Fibroblast of pulmonary artery (primary cell): ENCODE measurements at regions not wholly inside any gene's neighbourhood (a gene's known extent, or its start where the extent isn't known, plus 50 kb on each side); places are given as distances from the start of the nearest gene placed in this dataset.

Experiments
- DNase-seq: peaks from one replicate; pipeline ENCODE4 v3.0.0-alpha.2; 2010; ENCODE audit warnings: low read depth
- H3K4me3 ChIP-seq: replicated peaks from 2 replicates; pipeline ENCODE4 v1.5.1; 2011; ENCODE audit warnings: low read depth, mild to moderate bottlenecking, control low read depth, low read length, moderate library complexity
- CTCF ChIP-seq: IDR thresholded peaks from 2 replicates; pipeline ENCODE4 v1.5.1; 2011; ENCODE audit warnings: mild to moderate bottlenecking, control low read depth, low read length, inconsistent platforms; ENCODE audit errors: missing control alignments

GRCh38 chr5:38756068-38756467 lies 89.7 kb upstream of the OSMR start:
- no peak for DNase-seq
- H3K4me3 ChIP-seq, result no peak overlapping the region
- TF ChIP-seq CTCF, result no peak

GRCh38 chr5:38757451-38758245 lies 88.2 kb upstream of the OSMR start:
- no peak for TF ChIP-seq CTCF
- peak; percentile 30 for DNase-seq
- no peak overlapping the region for H3K4me3 ChIP-seq

- TF ChIP-seq CTCF, result no peak
- DNase-seq, result no peak
- no peak overlapping the region for H3K4me3 ChIP-seq
Observed at GRCh38 chr5:38758774-38759600, 86.8 kb upstream of the OSMR start.

- DNase-seq, result peak; percentile 47
- TF ChIP-seq CTCF, result no peak
Observed at GRCh38 chr5:38764937-38765391, 80.8 kb upstream of the OSMR start.

GRCh38 chr5:38765399-38765861 lies 80.4 kb upstream of the OSMR start:
- DNase-seq, result peak; percentile 48
- TF ChIP-seq CTCF, result no peak
- H3K4me3 ChIP-seq, result no peak overlapping the region

More at GRCh38 chr5:38764937-38765391, 80.8 kb upstream of the OSMR start:
- H3K4me3 ChIP-seq, result no peak overlapping the region

- no peak for TF ChIP-seq CTCF
- DNase-seq, result no peak
- no peak overlapping the region for H3K4me3 ChIP-seq
Observed at GRCh38 chr5:38766151-38766550, 79.7 kb upstream of the OSMR start.
